IPS-NIHi11 (cell line): ENCODE measurements at regions not wholly inside any gene's neighbourhood (a gene's known extent, or its start where the extent isn't known, plus 50 kb on each side); places are given as distances from the start of the nearest gene placed in this dataset.

Experiments used
- DNase-seq: peaks from one replicate; pipeline ENCODE4 v3.0.0; 2012; ENCODE audit warnings: mixed read lengths, low spot score

DNA sequence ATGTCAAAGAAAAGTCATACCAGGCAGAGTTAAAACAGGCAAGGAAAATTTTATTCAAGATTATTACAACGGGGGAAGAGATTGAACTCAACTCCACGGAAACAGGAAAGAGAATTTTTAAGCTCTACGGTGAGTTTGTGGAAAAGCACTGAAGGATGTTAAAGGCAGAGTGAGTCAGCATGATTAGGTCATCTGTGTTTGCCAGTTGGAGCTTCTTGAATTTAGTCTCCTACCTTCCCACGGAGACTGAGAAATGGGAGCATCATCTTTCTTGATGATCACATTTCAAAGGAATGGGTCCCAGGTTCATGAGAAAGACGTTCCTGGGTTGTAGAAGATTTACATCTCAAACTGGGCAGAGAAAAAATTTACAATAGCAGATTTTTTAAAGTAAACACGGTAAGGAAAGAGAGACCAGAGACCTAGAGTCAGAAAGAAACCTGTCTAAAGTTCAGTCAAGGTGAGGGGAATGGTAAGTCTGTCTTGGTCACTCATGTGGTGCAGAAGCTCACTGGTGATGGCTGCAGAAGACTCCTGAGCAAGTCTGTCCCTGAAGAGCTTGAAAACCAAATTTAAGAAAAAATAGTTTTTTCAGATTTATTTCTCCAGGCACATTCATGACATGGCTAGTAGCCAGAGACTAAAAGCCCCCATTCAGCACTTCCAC is 516.9 kb upstream of the LRRN3 start:
- DNase-seq: no peak

DNA sequence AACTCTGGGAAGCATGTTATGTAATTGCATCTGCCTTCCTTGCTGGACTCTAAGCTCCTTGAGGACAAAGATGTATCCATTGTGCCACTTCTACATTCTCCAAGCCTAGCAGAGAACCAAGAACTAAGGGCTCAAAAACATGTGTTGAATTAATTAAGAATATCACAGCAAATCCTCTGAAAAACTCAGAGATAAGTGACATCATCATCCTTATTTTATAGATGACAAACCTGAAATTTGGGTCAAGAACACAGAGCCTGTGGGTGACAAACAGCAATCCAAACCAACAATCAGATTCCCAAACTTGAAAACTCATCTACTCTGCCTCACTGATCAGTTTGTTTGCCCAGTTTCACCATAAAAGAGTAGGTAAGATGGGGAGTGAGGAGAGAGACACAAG is 503.6 kb upstream of the LRRN3 start:
- no peak for DNase-seq

DNA sequence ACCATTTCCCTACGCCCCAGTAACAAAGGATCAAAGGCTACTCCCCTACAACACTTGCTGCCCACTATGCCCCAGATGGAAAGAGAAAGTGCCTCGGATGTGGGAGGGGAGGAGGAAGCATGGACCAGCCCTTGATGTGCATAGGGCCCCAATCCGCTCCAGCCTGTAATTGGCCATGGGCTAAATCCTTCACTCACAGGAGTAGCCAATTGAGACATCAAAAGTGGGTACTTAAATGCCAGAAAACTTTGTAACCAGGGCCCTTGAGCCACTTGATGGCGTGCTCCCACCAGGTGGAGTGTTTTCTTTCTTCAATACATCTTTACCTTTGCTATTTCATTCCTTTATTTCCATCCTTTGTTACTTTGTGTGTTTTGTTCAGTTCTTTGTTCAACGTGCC is 500.5 kb upstream of the LRRN3 start:
- DNase-seq: peak; percentile 29

DNA sequence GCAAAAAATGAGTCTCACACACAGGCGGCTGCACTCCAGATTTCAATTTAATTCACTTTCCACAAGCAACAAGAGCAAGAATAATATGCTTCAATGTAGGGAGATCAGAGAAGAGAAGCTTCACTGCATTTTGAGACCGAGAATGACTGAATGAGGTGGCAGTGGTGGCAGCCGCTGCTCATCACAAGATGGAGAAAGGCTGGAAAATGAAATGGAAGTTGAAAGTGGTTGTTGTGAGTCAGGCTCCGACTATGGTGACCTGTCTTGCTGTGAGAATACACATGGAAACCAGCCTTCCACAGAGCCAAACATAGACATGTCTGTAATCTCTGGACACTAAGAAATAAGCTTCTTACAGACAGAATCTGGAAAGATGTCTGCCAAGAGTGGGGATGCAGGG is 499.6 kb upstream of the LRRN3 start:
- no peak for DNase-seq

DNA sequence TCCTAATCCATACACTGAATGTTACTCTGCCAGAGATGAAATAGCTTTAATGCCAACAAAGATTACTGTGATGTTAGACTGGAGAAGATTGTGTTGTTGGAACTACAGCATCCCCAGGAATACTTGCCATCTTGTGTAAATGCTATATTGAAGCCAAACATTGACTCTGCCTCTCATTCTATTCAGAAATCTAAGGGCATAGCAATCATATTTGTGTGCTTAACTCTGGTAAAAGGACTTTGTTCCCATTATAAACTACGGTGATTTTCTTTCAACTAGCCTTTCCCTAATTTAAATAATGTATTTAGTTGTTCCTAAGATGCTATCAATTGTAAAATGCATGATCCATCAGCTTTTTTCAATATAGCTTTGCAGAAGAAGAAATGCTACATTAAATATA is 498.4 kb upstream of the LRRN3 start:
- no peak for DNase-seq

DNA sequence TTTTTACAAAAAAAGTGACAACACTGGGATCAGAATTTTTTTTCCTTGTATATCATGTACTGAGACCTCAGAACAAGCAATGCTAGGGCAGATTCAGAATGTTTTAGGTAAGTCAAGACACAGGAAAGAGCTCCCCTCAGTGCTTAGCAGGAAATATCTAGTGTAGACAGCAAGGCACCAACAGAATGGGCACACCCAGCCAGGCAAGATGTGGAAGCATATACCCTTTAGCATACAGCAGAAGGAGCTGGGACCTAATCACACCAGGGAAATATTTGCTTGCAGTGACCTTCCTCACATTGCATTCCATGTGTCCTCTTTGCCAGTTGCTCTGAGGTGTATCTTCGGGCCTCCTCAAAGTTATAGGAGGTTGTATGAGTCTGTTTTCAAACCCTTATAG is 497.6 kb upstream of the LRRN3 start:
- no peak for DNase-seq

DNA sequence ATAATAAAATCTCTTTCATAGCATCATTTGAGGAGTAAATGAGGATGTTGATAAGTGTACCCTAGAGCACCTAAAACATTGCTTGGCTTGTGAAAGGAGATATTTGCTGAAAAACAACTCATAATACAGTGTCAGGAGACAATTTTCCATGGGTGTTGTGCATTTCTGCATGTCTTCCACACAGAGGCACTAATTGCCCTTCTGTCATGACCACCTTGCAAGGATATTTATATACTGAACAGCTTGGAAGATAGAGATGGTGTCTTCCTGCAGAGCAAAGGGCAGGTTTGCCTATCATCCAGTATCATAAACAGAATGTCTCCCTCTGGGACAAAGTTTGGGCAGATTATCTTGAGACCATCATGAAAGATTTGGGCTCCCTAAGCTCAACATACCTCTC is 495.2 kb upstream of the LRRN3 start:
- DNase-seq: no peak

DNA sequence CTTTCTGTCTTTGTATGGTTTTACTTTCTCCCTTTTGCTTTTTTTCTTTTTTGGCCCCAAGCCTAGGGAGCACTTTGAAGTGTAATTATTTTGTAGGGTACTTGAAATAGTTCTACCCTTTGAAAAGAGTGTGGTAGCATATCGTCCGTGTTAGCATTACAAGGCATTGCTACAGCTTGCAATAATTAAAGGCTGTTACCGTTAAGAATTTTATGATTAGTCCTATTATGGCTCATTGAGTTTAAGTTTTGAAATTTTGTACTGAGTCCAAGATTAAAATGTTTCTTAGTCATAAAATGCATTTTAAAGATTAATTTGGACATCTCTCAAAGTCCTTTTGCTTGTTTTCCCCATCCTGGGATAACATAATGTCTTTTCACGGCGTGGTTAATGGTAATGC is 490.0 kb upstream of the LRRN3 start:
- DNase-seq: no peak

DNA sequence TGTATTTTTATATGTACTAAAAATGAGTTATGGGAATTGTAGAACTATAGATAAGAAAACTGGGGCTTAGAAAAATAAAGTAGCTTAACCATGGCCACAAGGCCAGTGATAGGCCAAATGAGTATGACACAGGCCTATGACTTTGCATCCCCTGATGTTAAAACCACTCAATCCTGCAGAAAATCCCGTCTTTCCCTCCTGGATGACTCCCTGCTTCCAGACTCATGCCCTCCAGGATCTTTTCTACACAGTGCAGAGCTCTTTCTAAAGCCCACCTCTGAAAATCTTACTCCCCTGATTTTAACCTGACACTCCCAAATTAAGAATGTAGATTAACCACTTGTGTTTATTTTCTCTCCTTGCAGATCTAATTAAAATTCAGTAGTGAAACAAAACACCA is 489.2 kb upstream of the LRRN3 start:
- DNase-seq: no peak

DNA sequence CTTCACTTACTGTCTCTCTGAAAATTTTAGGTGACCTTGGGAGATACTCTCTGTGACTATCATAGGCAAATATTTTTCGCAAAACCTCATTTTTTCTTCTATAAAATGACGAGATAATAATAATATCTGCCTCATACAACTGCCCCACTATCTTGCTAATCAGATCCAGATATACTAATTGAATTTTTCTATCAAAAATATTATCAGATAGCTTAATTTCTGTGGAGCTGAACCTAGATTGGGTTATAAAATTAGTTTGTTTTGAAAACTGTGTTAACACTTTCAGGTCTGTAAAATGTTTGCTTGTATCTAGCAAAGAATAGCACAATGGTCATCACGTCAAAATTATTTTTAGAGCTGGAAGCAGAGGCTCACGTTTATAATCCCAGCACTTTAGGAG is 486.7 kb upstream of the LRRN3 start:
- DNase-seq: no peak

DNA sequence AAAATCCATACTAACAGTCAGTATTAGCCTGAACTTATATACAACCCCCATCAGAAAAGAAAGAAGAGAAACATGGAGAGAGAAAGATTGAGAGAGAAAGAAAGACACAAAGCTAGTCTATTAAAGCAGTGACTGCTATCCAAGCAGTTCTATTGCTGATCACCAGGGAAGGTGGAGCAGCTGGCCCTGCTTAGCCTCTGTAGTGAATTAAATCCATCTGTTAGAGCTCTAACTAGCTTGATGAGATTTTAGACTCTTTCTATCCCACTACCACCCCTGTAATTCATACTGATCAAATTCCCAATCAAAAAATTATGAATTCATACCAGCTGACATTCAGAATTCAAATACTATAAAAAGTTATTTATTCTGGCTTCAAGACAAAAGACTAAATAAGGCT is 486.0 kb upstream of the LRRN3 start:
- no peak for DNase-seq

DNA sequence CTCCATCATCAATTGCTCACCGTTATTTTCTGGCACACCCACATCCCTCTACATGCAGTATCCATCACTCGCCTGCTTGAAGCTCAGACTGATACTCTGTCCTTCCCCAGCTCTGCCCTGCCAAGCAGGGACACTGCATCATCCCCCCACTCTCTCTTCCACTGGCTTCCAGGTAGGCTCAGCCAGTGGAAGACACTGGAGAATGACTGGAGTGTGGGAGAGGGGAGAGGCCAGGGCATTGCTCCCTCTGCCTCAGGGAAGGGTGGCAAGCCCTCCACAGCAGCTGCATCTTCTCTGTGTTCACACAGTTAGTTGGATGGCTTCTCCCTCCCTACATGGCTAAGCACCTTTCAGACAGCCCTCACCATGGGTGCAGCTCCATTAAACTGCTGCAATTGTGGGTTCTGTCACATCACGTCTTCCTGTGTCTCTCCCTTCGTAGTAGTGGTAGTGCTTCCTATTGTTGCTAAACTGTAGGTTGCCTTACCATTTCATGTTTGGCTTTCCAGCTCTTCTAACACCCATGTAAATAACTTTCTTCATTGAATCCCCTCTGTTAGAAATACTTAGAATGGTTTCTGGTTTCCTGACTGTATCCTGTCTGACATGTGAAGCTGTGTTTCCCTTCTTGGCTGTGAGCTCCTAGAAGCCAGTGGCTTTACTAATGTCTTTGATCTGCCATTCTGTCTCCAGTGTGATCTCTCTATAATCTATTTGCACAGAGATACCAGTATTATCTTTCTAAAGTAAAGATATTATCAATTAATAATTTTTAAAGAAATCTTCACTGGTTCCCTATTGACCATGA is 483.7 kb upstream of the LRRN3 start:
- no peak for DNase-seq

DNA sequence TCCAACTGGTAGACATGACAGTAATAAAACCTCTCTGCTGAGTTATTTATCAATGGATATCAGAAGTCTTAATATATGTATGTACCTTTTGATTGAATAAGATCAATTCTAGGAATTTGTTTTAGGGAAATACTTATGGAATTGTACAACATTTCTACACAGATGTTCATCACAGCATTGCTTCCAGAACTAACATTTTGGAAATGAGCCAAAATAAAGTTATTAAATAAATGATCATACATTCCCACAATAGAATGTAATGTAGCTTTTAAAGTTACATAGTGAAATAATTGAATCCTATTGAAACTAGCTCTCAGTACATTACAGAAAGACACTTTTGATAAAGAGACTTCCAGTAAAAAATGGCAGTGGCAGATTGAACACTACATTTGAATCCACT is 481.6 kb upstream of the LRRN3 start:
- no peak for DNase-seq

DNA sequence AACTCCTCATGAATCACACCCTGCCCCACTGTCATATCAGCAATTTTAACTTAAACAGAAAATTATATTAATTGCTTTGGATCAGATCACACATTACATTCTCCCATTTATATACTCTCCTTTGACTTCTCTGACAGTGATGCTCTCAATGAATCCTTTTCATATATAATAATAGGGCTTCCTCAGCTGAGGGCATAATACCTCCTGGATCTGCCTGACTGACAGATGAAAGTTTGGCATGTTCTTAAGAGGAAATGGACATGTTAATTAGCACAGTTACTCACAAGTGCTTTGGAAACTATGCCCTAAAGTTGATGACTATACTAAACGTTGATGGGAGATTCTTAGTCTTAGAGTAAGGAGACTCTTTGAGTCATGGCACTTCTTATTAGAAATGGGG is 478.2 kb upstream of the LRRN3 start:
- DNase-seq: no peak
